Gastroesophageal sphincter (tissue), 4 donors: ENCODE measurements at regions not wholly inside any gene's neighbourhood (a gene's known extent, or its start where the extent isn't known, plus 50 kb on each side); places are given as distances from the start of the nearest gene placed in this dataset.

Source experiments
- ATAC-seq: fragments of 150-250 bp; one replicate; pipeline ENCODE4 v1.9.1; 2016; ENCODE audit warnings: mild to moderate bottlenecking, moderate library complexity
- H3K27ac ChIP-seq, 4 donors: fragments of 200-600 bp; sonication (generic) in 3 of 4; 1 replicate in 3 of 4; 2 replicates in 1 of 4; pipeline ENCODE4 v1.5.1; 2016 to 2019
- H3K27me3 ChIP-seq: fragments of 200-600 bp; sonication (generic); one replicate; pipeline ENCODE4 v1.5.1; 2019
- H3K36me3 ChIP-seq, 2 donors: fragments of 200-600 bp; sonication (generic); one replicate each; pipeline ENCODE4 v1.5.1; 2019; ENCODE audit warnings: control low read depth in 1 of 2
- H3K4me1 ChIP-seq, 3 donors: fragments of 200-600 bp; sonication (generic); 1 replicate in 2 of 3; 2 replicates in 1 of 3; pipeline ENCODE4 v1.5.1; 2016 to 2019; ENCODE audit warnings: control low read depth in 2 of 3
- H3K4me3 ChIP-seq, 2 donors: fragments of 200-600 bp; sonication (generic); one replicate each; pipeline ENCODE4 v1.5.1; 2019; ENCODE audit warnings: mild to moderate bottlenecking in 1 of 2, moderate library complexity in 1 of 2
- H3K9me3 ChIP-seq, 3 donors: fragments of 200-600 bp; sonication (generic); one replicate each; pipeline ENCODE4 v1.5.1; 2017 to 2019; ENCODE audit warnings: control low read depth in 2 of 3
- EP300 ChIP-seq: sonication (generic); formaldehyde crosslinking; IDR thresholded peaks from one replicate; pipeline ENCODE4 v1.6.1; 2017; ENCODE audit warnings: antibody characterized with exemption, mild to moderate bottlenecking
- POLR2A ChIP-seq, 2 donors: fragments of 450-650 bp; IDR thresholded peaks; one replicate each; pipeline ENCODE4 v1.6.1; 2017; ENCODE audit warnings: antibody characterized with exemption in 2 of 2, mild to moderate bottlenecking in 2 of 2, moderate library complexity in 1 of 2
- POLR2AphosphoS5 ChIP-seq: sonication (generic); formaldehyde crosslinking; IDR thresholded peaks from one replicate; pipeline ENCODE4 v1.6.1; 2017; ENCODE audit warnings: antibody characterized with exemption
- WGBS, 2 donors: methylation state at CpG; one replicate each; pipeline ENCODE4 v1.1.5; 2018; ENCODE audit warnings: low coverage in 1 of 2; 5-methylcytosine and 5-hydroxymethylcytosine counted together
- TF ChIP-seq, protein P1 (sequence below), 4 experiments: fragments of 200-600 bp in 2 of 4; fragments of 450-650 bp in 2 of 4; sonication (generic) in 1 of 4; IDR thresholded peaks; one replicate each; pipeline ENCODE4 v1.5.1; 2017 to 2019; ENCODE audit warnings: antibody characterized with exemption in 4 of 4, mild to moderate bottlenecking in 2 of 4, moderate library complexity in 2 of 4

DNA sequence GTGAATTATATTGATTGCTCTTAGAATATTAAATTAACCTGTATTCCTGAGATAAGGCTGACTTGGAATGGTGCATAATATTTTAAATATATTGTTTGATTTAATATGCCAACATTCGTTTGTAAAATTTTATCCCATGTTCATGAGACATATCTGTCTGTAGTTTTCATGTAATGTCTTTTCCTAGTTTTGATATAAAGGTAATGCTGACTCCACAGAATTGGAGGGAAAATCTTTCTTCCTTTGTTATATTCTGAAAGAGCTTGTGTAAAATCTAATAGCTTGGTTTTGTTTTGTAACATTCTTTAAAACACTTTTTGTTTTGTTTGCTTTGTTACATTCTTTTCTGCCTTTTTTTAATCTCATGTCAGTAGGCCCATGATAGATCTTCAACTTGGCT lies 657.0 kb downstream of the DNAJB9 start:
- no peak overlapping the region for H3K27ac ChIP-seq
- H3K36me3 ChIP-seq: no peaks in the 10 kb centered on the region
- TF ChIP-seq, protein P1, sequence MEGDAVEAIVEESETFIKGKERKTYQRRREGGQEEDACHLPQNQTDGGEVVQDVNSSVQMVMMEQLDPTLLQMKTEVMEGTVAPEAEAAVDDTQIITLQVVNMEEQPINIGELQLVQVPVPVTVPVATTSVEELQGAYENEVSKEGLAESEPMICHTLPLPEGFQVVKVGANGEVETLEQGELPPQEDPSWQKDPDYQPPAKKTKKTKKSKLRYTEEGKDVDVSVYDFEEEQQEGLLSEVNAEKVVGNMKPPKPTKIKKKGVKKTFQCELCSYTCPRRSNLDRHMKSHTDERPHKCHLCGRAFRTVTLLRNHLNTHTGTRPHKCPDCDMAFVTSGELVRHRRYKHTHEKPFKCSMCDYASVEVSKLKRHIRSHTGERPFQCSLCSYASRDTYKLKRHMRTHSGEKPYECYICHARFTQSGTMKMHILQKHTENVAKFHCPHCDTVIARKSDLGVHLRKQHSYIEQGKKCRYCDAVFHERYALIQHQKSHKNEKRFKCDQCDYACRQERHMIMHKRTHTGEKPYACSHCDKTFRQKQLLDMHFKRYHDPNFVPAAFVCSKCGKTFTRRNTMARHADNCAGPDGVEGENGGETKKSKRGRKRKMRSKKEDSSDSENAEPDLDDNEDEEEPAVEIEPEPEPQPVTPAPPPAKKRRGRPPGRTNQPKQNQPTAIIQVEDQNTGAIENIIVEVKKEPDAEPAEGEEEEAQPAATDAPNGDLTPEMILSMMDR (IDR thresholded peaks at IDR 0.05): no peak
- TF ChIP-seq EP300: no peak
- no peak for TF ChIP-seq POLR2AphosphoS5
- no peak for TF ChIP-seq POLR2A (IDR thresholded peaks at IDR 0.05)
- H3K9me3 ChIP-seq: peaks cover 0 to 11% (median 0%) of the 10 kb centered on the region in 3 donors
- WGBS, 2 donors: 18 to 63% methylated on average over 1 of the region's 1 CpG
- no peaks in the 10 kb centered on the region for H3K4me1 ChIP-seq
- H3K4me3 ChIP-seq: no peak overlapping the region
- no peak for ATAC-seq
- no peaks in the 10 kb centered on the region for H3K27me3 ChIP-seq

DNA sequence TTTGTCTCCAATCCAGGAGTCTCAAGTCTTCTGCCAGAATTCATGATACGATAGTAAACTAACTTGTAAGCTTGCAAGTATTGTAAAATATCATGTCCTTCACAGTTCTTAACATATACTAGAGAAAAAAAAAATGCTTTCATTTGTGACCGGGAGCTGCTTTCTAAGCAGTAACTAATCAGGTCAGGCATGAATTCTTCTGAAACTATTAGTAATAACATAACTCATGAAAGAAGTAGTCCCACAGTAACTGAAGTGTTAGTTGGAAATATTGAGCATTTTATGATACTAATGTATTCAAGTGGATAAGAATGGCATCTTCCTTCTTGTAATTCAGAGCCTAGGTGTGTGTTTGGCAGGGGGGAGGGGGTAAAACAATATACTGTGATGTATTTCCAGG lies 665.6 kb downstream of the DNAJB9 start:
- Histone ChIP-seq H3K4me3 (no peak overlapping the region), H3K36me3 (no peaks in the 10 kb centered on the region), H3K27ac (no peak overlapping the region), H3K9me3 (no peaks in the 10 kb centered on the region), H3K27me3 (no peaks in the 10 kb centered on the region), H3K4me1 (peaks cover 0 to 5% (median 0%) of the 10 kb centered on the region in 3 donors)
- no peak for ATAC-seq
- TF ChIP-seq, protein P1 (IDR thresholded peaks at IDR 0.05): no peak
- TF ChIP-seq POLR2A (IDR thresholded peaks at IDR 0.05) (no peak), POLR2AphosphoS5 (no peak), EP300 (no peak)
- WGBS, 2 donors: 13 to 36% methylated on average over 2 of the region's 2 CpGs

DNA sequence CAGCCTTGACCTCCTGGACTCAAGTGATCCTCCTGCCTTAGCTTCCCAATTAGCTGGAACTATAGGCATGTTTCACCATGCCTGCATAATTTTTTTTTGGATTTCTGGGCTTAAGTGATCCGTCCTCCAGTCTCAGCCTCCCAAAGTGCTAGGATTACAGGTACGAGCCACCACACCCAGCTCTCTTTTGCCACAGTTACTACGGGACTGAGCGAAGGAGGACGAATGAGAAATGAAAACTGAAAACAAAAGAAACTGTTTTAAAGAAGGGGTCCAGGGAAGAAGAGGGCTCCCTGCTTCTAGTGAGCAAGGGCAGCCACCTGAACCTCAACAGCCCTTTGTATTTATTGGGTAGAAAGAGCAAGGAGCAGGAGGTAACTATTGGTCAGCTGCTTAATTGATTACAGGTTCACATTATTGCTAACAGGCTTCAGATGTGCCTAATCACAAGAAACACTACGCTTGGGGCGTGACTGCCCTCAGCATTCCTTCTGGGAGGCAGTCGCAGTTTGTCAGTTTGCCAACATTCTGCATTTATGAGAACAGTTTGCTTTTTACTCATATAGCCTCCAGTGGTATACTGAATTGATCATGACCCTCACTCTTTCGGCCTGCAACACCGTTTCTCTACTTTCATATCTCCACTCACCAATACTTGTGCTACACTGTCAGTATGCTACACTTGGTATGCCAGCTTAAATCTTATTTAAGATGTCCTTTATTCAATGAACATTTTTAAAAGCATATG lies 676.8 kb downstream of the DNAJB9 start:
- Histone ChIP-seq H3K27ac (no peak overlapping the region), H3K9me3 (no peaks in the 10 kb centered on the region)

DNA sequence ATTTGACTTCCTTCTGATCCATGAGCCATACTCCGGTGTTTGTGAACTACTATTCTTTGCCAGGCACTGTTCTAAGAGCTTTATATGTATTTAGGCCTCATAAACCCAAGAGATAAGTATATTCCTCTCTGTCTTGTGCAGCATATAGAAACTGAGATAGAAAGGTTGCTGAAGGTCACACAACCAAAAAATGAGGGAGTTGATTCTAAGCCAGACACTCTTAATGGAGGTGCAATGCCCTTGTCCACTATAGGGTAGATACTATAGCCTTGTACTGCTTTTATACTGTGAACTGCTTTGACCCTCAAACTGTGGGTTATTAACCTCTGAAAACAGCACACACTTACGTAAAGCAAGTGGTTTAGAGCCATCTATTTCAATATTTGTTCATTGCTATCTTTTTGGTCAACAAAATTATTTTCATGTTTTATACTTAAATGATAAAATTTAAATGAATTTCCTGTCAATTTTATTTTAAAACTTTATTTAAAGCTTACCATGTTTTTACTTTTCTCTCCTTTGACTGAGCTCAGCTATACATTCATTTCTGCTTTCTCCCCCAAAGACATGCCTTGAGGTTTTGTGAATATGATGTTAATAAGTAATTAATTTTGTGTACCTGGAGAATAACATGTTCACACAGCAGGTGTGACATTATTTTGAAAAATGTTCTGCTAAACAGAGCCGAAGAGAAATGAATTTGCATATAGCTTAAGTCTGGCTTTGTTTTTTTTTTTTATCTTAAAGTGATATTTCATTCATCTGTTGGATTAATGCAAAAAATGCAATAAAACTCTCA lies 687.3 kb downstream of the DNAJB9 start:
- ATAC-seq: no peak
- Histone ChIP-seq H3K4me3 (no peak overlapping the region), H3K27me3 (no peaks in the 10 kb centered on the region), H3K4me1 (no peaks in the 10 kb centered on the region), H3K9me3 (no peaks in the 10 kb centered on the region), H3K36me3 (no peaks in the 10 kb centered on the region), H3K27ac (no peak overlapping the region)
- 59 to 72% methylated on average over 3 of the region's 3 CpGs for WGBS, 2 donors
- TF ChIP-seq POLR2AphosphoS5 (no peak), EP300 (no peak), POLR2A (IDR thresholded peaks at IDR 0.05) (no peak)
- TF ChIP-seq, protein P1 (IDR thresholded peaks at IDR 0.05): no peak

More for the DNA sequence above, 676.8 kb downstream of the DNAJB9 start:
- Histone ChIP-seq H3K27me3 (no peaks in the 10 kb centered on the region), H3K4me1 (no peaks in the 10 kb centered on the region), H3K4me3 (no peak overlapping the region), H3K36me3 (no peaks in the 10 kb centered on the region)
- no peak for ATAC-seq
- WGBS, 2 donors: 43 to 74% methylated on average over 5 to 7 of the region's 10 CpGs
- TF ChIP-seq POLR2A (IDR thresholded peaks at IDR 0.05) (no peak), POLR2AphosphoS5 (no peak), EP300 (no peak)
- TF ChIP-seq, protein P1 (IDR thresholded peaks at IDR 0.05): no peak
